HL-60 (cell line): ENCODE measurements at regions not wholly inside any gene's neighbourhood (a gene's known extent, or its start where the extent isn't known, plus 50 kb on each side); places are given as distances from the start of the nearest gene placed in this dataset.
"Not testable (repeated sequence)": the region's sequence is repeated elsewhere in the genome, so short reads cannot be mapped to it uniquely, and the experiment has no call there.

ENCODE experiments used
- CTCF ChIP-seq: IDR thresholded peaks from one replicate; pipeline ENCODE4 v1.5.1; 2011; ENCODE audit warnings: low read length, control low read depth, inconsistent platforms; ENCODE audit not compliant: insufficient read depth
- POLR2AphosphoS5 ChIP-seq: IDR thresholded peaks from 2 replicates; pipeline ENCODE4 v1.6.1; 2012; ENCODE audit warnings: low read depth
- REST ChIP-seq: IDR thresholded peaks from 2 replicates; pipeline ENCODE4 v1.6.1; 2012; ENCODE audit warnings: low read depth; ENCODE audit not compliant: insufficient replicate concordance

GRCh38 chr12:92375504-92375903 is 229.9 kb upstream of the BTG1 start:
- TF ChIP-seq CTCF, POLR2AphosphoS5, REST: not testable (repeated sequence)
